GM21737 (cell line): ENCODE measurements at regions not wholly inside any gene's neighbourhood (a gene's known extent, or its start where the extent isn't known, plus 50 kb on each side); places are given as distances from the start of the nearest gene placed in this dataset.

Source experiments
- ATAC-seq: cut with Tn5 transposase; IDR thresholded peaks from one replicate; pipeline ENCODE4 v1.9.1; 2021; ENCODE audit warnings: mild to moderate bottlenecking, moderate library complexity; ENCODE audit not compliant: unreplicated experiment

DNA sequence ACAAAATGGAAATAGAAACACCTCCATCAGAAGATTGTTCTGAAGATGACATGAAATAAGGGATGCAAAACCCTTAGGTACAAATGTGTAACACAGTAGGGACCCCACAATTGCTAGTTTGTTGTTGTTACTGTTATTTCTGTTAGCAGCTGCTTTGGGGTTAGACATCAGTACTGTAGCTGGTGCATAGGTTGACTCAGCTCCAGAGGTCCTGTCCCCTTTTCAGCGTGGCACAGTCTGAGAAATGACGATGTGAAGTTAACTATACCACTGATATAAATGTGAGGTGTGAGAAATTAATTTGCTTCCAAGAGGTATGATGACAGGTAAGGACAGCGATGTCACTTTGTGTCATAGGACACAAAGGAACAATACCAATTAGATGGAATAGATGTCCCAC is 384.6 kb upstream of the KLF4 start:
- ATAC-seq, result no peak

DNA sequence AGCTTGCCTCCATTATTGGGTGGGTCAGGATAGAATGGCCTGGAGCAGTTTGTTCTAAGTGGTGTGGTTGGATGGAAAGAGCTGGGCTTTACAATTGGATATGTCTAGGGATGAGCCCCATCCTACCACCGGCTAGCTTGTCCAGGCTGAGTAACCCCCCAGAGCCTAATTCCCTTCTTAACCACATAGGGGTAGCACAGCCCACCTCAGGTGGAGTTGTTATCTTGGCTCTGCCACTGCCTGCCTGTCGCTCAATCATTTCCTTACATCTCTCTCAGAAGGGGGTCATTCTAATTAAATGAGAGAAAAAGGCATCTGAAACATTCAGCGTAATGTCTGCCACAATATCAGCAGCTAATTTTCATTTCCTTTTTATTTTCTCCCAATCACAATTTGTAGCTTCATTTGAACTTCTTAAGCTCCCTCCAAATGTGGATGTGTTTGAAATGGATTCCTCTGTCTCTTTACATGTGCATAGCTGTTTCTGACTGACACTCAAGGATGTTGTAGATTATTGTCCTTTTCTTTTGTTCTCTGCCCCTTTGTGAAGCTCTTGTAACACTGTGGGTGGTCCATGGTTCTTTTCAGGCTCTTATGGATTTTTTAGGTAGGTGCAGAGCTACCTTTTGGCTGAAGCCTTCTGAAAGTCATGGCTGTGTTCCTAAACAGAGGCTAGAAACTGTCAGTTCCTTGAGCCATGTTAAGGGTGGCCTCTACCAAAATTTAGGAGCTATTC is 383.1 kb upstream of the KLF4 start:
- ATAC-seq, result no peak

DNA sequence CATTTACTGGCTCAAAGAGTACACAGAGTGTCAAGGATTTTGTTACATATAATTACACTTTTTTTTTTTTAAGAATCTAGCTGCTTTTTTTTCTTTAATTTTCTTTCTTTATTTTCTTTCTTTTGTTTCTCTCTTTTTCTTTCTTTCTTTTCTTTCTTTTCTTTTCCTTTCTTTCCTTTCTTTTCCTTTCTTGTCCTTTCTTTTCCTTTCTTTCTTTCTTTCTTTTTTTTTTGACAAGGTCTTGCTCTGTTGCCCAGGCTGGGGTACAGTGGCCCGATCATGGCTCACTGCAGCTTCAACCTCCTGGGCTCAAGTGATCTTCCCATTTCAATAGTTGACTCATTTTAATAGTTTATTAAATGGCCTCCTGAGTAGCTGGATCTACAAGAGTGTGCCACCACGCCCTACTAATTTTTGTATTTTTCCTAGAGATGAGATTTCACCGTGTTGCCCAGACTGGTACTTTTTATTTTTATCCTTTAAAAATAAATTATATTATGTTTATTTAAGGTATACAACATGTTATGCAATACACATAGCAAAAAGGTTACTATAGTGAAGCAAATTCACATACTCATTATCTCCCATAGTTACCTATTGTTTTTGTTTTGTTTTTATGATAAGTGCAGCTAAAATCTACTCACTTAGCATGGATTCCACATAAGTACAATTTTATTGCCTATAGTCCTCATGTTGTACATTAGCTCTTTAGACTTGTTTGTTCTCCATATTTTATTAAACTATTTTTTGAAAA is 381.5 kb upstream of the KLF4 start:
- ATAC-seq, result no peak

- no peak for ATAC-seq
Observed at GRCh38 chr9:107870221-107870620, 380.7 kb upstream of the KLF4 start.

DNA sequence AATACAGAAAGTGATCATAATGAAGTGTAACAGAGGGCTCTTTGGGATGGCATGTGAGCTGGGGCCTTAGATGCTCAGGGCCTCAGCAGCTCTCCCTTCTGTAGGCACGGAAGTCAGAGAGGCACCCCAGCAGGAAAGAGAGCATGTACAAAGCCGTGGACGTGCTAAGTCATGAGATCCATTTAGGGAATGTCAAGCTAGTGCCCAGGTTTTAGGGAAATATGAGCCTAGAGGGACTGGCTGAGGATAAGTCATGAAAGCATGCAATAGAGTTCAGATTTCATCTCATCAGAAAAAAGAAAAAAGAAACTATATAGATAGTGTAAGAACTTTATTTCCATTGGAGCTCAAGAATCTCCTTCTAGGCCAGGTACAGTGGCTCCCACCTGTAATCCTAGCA is 379.5 kb upstream of the KLF4 start:
- ATAC-seq, result no peak

- no peak for ATAC-seq
Observed at GRCh38 chr9:107868186-107868585, 378.6 kb upstream of the KLF4 start.

- ATAC-seq, result no peak
Observed at GRCh38 chr9:107867738-107868137, 378.2 kb upstream of the KLF4 start.

- ATAC-seq, result no peak
Observed at GRCh38 chr9:107866711-107867311, 377.2 kb upstream of the KLF4 start.

DNA sequence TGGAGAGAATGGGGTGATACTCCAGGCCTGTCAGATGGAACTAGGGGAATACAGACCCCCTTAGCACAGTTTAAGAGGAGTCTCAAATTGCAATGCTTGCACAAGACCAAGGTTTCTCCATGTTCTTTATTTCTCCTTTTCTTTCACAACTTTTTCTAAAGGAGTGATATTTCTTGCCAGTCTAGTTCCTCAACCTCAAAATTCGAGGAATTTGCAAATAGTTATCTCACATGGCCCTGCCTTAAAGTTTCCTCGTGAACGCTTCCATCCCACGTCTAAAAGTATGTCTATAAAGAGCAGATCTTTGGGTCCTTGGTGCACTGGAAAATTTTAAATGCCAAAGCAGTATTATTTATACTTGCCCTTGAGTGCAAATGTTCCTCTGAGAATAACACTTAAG is 373.8 kb upstream of the KLF4 start:
- ATAC-seq, result no peak

DNA sequence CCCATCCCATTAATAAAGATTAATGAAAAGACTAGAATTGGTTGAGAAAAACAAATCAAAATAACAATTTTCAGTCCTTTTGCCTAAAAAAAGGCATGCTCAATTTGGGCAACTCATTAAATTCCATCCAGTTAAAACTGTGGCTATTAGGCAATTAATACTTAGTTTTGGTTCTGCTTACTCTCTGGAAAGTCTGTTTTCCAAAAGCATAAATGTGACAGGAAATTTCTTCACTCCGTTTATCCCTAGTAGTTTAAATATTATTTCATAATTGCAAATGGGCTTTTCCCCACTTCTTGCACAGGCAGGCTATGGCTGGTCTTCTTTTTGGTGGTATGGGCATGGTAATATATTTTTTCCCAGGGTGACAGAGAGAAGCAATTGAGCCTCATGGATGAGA is 373.3 kb upstream of the KLF4 start:
- ATAC-seq, result no peak

- no peak for ATAC-seq
Observed at GRCh38 chr9:107862323-107862722, 372.8 kb upstream of the KLF4 start.

DNA sequence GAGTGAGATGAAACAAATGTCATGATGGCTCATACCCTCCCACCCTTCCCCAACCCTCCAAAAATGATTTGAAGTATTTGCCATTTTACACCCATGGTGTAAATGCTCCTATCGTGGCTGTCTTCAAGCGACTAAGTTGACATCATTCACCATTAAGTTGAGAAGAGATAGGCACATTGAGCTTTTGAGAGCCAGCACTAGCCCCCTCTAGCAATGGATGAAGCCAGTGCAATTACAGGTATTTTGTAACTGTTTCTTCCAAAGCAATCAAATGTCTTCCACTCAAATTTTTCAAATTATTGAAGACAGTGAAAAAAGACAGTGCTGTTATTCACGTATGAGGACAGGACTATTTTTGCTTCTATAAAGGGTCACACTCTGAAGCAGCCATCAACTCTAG is 371.5 kb upstream of the KLF4 start:
- ATAC-seq, result no peak

GRCh38 chr9:107858260-107858659 is 368.7 kb upstream of the KLF4 start:
- no peak for ATAC-seq

DNA sequence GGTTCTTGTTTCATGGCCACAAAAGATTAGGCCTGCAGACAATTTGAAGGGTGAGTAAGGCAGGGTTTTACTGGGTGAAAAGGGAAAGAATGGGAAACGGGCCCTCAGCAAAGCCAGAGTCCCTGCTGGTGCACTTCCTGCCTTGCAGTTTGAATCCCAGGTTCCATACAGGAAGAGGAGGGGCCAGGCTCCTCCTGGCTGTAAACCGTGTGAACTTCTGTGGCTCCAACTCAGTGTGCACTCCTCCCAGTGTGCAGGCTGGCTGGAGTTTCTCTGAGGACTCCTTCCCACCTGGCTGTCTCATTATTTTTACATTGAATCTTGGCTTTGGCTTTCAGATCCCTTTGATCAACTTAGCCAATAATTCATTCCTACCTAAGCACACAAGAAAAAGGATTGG is 367.1 kb upstream of the KLF4 start:
- ATAC-seq, result no peak

DNA sequence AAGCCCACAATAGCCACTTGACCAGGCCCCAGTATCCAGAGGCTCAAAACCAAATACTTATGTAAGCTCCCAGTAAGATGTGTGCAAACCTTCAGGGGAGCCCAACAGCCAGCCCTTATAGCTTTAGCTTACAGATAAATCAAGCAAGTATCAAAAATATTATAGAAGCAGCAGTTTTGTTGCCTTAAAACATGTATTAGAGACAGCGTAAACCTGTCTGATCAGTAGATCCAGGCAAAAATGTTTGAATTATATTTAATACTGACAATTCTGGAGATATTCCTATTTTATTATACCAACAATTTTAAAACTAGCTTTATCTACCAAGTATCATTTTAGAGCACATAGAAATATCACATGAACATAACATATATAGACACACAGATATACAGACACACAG is 365.6 kb upstream of the KLF4 start:
- ATAC-seq, result no peak

DNA sequence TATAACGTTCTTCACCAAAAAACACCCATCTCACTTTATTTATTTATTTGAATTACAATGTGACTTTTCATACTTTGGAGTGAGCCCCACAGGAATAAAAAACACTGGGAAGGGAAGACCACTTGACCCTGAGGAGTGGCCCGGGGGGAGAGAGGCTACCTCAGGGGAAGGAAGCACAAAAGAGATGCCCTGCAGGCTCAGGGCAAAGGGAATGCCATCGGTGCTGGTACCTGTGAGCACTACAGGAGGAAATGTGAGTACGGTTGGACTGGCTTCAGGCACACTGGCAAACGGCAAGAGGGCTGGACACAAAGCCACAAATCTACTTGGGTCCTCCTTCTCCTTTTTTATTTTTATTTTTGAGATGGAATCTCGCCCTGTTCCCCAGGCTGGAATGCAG is 363.9 kb upstream of the KLF4 start:
- no peak for ATAC-seq

DNA sequence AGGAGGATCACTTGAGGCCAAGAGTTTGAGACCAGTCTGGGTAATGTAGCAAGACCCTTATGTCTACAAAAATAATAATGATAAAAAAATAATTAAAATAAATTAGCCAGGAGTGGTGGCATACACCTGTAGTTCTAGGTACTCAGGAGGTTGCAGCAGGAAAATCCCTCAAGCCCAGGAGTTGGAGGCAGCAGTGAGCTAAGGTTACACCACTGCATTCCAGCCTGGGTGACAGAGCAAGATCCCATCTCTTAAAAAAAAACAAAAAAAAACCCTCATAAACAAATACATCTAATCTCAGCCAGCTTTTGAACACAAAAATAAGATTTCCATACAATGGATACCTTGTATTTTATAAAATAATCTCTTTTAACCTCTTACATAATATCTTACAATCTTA is 363.3 kb upstream of the KLF4 start:
- no peak for ATAC-seq

GRCh38 chr9:107850653-107851052 is 361.1 kb upstream of the KLF4 start:
- no peak for ATAC-seq

DNA sequence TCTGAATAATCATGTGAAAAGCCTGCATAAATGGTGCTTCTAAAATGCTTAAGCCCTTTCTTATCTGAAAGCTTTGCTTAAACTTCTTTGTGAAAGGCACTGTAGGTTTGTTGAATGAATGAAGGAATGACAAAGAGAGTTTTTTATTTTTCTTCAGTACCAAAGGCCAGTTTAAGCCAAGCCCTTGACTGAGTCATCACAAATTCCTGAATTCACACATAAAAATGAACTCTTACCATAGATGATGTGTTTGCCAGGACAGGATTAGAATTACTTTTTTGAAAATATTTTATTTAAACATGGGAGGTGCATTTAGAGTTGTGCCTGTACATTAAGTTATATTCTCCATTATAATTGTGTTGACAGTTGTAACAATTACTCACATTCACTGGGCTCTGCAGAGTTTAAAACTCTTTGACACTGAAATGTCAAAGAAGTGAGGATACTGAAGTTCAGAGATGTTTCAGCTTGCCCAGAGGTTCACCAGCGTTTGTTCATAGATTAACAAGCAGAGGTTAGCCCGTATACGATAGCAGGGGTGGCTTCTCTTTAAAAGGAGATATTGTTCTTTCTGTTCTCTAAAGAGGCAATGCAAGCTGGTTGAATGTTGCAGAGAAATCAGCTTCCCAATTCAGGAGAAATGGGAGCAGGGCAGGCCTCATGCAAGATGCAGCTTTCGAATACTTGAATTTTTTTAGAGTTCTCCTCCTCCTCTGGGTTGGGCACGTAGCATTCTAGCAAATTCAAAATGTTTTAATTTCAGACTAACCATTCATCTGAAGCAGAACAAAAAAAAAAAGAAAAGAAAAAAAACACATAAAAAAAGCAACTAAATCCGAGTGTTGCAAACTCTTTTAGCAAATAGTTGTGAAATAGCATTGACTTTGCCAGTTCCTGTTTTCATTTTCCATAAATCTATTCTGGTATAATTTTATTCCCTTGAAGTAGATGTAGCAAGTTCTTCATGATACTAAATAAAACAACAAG is 358.7 kb upstream of the KLF4 start:
- ATAC-seq, result no peak

DNA sequence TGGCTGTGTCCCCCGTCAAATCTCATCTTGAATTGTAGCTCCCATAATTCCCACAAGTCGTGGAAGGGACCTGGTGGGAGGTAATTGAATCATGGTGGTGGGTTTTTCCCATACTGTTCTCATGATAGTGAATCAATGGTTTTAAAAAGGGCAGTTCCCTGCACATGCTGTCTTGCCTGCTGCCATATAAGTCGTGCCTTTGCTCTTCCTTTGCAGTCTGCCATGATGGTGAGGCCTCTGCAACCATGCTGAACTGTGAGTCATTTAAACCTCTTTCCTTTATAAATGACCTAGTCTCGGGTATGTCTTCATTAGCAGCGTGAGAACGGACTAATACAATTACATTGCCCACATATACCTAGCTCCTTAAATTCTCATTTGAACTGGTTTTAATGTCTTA is 353.0 kb upstream of the KLF4 start:
- ATAC-seq, result no peak

- ATAC-seq, result no peak
Observed at GRCh38 chr9:107841076-107841475, 351.5 kb upstream of the KLF4 start.
